HG02943 (cell line): ENCODE measurements at regions not wholly inside any gene's neighbourhood (a gene's known extent, or its start where the extent isn't known, plus 50 kb on each side); places are given as distances from the start of the nearest gene placed in this dataset.

ENCODE experiments used
- ATAC-seq: cut with Tn5 transposase; IDR thresholded peaks from one replicate; pipeline ENCODE4 v1.9.1; 2021; ENCODE audit warnings: mild to moderate bottlenecking, low read depth, moderate library complexity; ENCODE audit not compliant: unreplicated experiment

DNA sequence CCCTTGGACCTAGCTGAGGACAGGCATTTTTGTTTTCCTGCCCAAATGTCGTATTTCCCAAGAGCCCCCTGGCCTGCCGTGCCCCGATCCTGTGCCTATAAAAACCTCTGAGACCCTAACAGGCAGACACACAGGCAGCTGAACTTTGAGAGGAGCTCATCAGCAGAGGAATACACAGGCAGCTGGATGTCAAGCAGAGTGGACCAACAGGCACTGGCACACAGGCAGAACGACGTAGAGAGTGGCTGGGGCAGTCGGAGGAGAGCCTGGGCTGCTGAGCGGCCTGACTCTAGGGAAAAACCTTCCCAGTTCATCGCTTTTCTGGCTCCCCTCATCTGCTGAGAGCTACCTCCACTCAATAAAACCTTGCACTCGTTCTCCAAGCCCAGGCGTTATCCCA, 896.1 kb downstream of the PCDH18 start:
- ATAC-seq: no peak

DNA sequence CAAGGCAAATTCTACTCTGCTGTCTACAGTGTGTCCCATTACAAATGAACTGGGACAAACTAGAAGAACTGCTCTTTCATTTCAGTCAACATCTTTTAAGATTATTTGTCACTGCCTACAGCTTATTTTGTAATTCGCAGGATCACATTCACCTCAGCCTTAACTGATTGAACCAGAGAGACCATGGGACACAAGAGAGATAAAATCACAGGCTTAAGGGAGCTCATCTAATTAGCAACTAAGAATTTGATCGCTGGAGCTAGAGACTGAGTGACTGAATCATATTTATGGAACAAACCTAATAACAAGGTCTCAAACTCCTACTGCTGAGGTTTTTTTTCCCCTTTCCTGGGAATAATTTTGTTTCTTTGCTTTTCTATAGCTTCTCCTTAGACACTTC, 898.2 kb downstream of the PCDH18 start:
- ATAC-seq: no peak

DNA sequence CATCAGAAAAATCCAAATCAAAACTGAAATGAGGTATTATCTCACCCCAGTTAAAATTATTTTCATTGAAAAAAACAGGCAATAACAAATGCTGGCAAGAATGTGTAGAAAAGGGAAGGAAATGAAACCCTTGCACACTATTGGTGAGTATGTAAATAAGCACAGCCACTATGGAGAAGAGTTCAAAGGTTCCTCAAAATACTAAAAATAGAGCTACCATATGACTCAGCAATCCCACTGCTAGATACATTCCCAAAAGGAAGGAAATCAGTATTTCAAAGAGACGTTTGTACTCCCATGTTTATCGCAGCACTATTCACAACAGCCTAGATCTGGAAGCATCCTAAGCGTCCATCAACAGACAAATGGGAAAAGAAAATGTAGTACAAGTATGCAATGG, 932.4 kb downstream of the PCDH18 start:
- no peak for ATAC-seq

DNA sequence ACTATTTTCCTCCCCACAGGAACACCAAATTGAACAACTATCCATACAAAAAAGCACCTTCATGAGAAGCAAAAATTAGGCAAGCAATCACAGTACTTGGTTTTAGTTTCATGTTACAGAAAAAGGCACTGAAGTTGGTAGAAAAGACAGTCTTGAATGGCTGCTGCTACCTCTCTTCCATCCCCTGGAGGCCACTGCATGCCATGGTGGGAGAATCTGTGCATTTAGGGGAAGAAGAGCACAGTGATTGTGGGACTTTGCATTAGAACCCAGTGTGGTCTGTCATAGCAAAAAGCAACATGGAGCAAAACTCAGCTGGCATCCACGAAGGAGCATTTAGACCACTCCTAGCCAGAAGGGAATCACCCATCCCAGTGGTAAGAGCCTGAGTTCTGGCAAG, 941.9 kb downstream of the PCDH18 start:
- no peak for ATAC-seq

DNA sequence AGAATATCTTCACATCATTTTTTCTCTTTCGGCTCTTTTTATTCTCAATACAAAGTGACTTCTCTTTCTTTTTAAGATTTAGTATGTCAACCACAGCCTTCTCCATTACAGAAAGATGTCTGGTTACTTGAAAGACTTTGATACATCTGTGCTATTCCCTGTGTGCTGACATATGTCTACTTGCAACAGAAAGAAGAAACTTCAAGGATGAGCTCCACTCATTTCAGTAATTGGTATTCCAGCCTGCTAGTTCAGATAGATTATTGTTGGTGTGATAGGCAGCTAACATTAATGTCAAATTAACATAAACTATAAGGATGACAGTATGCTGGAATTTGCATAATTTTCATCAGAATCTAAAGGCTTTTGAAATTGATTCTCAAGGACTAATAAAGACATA, 948.7 kb downstream of the PCDH18 start:
- no peak for ATAC-seq

DNA sequence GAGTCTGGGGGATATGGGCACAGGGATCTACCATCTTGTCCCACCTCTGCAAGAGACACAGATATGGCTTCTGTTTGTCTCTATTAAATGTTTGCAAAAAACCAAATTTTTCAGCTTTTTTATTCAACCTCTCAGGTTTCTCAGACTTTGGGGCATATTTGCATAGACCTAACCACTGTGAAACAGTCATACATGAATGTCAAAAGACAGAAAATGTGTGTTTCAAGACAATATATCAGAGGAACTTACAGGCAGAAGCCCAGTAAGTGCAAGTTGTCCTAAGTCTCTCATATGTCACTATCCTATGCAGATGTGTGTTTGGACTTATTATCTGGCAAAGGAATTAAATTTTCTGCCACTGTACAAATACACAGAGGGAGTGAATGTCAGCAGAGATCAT, 951.2 kb downstream of the PCDH18 start:
- no peak for ATAC-seq

DNA sequence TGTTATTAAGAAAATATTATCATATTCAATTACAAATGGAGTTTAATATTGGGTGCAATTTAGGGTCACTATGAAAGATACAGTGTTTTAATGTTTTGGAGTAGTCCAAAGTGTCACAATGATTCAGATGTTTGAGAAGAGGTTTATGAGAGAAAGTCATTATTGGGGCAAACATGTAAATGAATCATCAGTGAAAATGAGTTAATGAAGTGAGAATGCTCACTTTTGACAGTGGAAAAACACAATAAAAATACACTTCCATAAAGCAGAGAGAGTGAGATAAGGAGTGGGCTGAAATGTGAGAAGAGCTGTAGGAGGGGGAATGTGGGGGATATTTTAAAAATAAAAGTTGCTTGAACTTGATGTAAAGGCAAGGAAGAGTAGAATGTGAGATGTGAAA, 957.1 kb downstream of the PCDH18 start:
- ATAC-seq: no peak

DNA sequence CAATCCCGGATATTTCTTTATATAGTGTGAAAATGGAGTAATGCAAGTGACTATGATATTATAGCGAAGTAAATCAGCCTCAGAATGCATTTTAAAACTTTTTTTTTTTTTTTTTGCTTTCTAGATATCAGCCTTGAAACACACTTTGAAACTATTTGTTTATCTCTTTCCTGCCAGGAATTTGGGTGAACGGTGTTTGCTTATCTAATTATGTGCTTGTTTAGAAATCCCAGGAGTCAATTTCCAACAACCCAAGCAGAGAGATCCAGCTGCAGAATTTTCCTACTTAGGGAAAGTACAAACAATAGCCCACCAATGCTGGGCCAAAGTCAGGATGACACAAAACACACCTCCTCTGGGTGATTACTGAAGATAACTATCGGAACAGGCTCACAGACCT, 958.8 kb downstream of the PCDH18 start:
- ATAC-seq: no peak

DNA sequence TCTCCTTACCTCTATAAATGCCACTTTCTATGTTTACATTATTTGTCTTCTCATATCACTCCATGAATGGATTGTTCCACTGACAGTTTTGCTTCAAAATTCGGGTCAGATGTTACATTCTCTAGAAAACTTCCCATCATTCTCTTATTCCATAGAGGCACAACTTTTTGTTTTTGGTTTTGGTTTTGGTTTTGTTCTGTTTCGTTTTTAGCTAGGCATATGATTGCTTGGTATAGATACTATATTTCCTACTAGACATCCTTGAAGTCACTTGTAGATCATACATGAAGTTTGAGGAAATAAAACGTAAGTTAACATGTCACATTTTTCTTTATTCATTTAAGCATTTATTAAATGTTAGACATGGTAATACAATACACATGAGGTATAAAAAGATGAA, 961.0 kb downstream of the PCDH18 start:
- ATAC-seq: no peak

DNA sequence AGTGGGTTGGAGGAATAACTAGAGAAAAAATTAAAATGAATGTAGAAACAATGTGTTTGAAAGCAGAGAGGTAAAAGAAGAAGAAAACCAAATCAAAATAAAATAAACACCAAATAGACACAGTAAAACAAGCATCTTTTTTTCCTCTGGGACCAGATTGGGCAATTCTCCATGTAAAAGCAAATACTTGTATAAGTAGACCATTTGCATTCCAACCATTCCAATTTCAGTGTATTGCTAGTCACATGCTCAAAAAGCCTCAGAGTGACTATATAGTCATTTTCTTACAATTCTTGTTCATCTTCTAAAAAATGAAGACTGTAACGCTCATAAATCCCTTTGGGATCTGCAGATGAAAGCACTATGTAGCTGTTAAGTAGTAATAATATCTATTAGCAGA, 969.5 kb downstream of the PCDH18 start:
- ATAC-seq: no peak

DNA sequence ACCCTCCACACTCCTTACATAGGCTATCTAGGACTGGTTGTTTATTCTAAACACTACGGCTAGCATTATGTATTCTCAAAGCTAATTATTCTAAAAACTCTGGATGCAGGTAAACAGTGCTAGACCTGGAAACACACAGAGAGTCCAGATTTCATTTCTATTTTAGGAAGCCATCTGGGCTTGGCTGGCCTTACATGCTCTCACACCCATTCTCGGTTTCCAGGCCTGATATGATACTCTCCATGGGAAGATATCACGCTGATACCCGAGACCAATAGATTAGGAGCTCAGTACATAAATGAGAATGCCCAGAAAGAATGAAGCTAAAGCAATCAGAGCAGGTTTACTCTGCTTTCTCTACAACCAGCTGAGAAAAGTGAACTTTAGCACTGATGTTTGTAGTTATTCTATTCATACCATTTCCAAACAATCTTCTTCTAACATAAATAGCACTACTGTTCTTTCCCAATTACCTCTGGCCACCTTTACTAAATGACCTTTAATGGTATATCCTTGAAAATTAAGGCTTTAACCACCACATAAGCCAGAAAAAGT, 973.3 kb downstream of the PCDH18 start:
- ATAC-seq: no peak

DNA sequence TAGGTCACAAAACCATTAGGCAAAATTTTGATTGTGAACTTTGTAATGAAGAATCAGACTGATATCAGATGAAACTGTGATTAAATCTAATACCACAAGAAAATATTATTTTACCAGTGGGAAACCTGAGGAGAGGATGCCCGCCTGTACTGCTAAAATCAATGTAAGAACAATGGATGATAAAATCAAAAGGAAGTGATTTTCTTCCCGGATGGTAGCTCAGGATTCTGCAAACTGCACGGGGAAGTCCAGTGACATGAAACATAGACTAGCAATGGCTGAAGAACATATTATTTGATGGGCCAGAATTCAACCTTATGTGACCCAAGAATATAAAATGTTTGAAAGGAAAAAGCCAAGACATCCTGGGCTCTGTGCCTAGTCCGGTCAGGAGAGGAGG, 974.9 kb downstream of the PCDH18 start:
- ATAC-seq: no peak

DNA sequence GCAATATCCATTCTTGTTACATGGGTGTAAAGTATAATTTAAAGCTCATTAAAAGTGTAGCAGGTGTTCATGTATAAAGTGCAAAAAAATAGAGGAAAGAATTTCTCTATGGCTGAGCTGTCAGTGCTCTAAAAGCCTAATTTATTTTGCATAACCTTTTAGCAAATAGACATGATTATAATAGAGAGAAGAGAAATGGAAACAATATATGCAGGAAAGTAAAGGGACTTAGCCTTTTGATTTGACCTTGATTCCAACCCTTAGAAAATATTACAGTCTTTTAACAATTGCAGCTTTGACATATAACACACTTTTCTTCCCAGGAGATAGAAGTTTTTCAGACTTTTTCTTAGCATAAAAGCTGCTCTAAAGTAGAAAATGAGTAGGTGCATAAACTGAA, 978.3 kb downstream of the PCDH18 start:
- no peak for ATAC-seq

DNA sequence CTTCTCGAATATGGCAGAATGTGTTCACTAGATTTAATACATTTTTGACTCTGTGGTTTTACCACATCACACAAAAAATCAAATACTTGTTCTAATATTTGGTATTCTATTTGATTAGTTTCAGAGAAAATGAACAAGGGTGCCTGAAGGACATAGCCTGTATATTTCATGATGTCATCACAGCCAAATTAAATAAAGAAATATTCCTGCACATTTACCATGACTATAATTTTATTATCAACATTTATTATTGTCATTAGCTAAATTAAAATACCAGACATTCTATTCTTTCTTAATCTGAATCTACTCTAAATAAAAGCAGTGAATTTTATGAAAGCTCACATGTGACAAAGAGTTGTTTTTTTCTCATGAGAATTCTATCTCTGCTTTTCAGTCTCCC, 980.5 kb downstream of the PCDH18 start:
- ATAC-seq: no peak

DNA sequence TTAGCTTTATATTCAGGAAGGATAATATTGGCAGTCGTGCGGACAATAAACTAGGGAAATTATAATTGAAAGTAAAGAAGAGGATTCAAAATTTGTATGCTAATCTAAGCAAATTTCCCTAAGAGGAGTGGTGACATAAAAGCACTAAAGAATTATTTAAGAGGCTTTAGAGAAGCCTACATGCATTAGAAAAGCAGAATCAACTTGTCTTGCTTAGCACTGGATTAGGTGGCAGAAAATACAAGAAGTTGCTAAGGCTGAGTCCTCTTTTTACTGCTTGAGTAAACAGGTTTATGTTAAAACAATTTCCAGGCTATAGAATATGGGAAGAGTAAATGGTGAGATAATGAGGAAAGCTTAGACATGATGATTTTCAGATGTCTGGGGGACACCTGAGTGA, 991.5 kb downstream of the PCDH18 start:
- ATAC-seq: no peak

DNA sequence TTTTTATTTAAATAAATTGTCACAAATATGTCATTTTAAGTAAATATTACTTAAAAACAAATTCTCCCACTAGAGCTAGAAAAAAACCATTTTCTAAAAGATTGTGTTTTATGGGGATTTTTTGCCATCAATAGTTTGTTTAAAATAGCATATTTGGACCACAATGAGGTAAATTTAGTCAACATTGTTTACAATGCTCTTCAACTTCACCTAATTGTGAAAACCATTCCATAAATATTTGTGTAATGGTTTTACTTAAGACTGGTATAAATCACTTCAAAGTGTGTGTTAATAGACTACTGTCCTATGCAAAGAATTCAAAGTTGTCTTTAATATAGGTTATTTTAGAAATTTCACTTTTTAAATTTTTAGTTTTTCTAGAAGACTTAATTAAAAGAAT, 1004.2 kb downstream of the PCDH18 start:
- no peak for ATAC-seq

DNA sequence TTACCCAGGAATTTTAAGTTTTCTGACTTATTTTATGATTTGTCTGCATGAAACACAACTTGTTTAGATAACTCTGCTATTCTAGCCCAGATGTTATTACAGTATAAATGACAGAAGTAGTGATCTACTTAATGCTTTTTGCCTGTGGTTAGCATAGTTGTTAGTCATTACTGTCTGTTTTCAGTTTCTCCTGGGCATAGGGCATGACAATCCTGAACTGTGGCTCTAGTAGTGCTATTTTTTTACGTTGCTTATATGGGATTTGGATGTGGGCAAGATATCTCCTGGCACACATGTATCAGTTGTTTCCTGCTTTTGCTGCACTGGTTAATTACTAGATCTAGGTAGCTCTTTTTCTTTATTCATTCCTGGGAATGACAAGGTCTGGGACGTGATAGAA, 1005.8 kb downstream of the PCDH18 start:
- no peak for ATAC-seq

DNA sequence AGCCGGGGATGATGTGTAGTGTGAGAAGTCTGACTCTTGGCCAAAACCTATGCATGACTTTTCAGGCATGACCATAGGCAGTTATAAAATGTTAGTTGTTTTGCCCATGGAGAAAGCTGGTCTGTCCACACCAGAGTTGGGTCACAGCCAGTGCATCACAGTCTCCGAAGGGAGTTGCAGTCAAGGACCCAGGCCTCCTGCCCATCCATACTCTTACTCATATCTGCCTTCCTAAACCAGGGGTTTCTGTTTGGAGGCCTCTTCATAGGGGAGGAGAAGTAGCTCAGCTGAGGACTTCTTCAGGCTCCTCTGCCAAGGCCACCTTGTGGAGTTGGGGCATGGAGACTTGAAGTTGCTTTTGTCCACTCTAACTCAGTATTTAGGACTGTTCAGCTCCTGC, 1008.3 kb downstream of the PCDH18 start:
- ATAC-seq: no peak

DNA sequence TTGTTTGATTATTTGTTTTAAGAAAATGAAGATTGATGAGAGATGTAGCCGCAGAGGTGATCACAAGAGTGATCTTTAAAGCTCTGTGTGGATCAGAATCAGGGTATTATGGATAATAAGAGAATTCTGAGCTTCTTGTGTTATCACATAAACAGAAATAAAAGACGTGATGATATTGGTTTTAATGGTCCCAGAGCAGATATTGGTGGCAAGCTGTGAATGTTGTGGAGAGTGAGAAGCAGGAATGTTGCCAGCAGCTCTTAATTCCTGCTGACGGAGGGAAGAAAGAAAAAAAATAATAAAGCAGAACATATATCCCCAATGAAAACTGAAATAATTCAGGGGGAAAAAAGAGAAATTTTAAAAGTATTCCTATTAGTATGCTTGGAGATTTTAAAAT, 1015.9 kb downstream of the PCDH18 start:
- no peak for ATAC-seq

DNA sequence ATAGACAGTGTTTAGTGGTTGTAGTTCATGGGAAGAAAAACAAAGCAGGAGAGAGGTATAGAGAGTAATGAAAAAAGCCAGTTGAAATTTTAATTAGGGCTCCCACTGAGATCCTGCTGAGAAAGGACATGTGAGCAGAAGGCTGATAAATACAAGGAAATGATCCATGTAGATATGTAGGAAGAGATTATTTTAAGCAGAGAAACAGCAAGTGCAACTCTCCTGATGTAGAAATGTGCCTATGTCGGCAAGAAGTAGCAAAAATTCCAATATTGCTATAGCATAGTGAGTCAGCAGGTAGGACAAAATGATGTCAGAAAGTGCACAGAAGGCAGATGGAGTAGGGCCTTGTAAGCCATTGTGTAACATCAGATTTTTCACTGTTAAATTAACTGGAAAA, 1027.3 kb downstream of the PCDH18 start:
- no peak for ATAC-seq

DNA sequence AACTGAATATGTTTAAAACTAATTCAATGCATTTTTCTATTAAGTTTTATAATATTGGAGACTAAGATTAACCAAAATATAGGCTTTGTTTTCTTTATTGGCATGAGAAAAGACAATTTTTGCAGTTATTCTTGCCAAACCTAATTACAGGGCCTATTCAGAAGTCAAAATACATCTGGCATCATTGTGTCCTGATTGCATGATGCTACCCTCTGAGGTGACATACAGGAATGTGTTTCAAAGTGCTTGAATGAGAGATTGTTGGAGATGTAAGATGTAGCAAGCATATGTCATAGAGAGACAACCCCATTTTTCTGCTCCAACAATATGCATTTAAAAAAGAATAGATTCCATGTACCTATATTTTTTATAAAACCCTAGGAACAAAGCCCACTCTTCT, 1036.4 kb downstream of the PCDH18 start:
- ATAC-seq: no peak

DNA sequence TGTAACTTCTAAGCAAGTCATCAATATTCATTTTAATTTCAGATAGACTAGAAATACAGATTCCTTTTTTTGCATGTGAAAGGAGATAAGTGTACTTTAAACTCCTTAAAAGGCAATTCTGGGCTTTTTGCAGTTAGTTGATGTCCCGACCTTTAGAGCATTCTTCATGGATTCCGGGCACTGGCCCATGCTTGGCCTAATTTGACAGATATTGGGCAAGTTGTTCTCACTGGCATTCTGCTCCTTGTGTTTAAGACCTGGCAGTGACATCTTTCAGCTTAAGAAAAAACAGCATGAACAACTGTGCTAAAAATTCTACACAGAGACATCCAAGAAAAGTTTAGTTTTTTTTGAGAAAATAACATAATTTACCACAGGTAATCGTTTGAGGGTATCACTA, 1037.2 kb downstream of the PCDH18 start:
- no peak for ATAC-seq

DNA sequence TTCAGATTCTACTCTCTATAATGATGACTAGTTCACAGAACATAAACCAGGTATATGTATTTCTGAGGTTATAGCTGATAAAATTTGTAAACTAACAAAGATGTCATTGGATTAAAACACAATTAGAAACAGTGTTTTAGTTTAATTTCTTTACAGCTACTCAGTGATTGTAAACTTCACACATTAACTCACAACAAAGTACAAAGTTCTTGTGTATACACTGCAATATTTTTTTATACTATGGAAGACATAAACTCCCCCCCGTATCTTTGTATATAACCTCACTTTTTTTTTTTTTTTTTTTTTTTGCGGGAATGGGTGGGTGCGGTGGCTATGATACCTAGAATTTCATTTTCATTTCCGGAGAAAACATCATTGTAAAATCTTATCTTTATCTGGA, 1043.2 kb downstream of the PCDH18 start:
- ATAC-seq: no peak
